ENCODE measurements at regions not wholly inside any gene's neighbourhood (a gene's known extent, or its start where the extent isn't known, plus 50 kb on each side); places are given as distances from the start of the nearest gene placed in this dataset.

- Histone ChIP-seq H3K27ac (no peak overlapping the region), H3K9me3 (peaks cover 0 to 2% (median 0%) of the 10 kb centered on the region in 3 donors), H3K4me3 (no peak overlapping the region), H3K36me3 (no peaks in the 10 kb centered on the region), H3K4me1 (peaks cover 0 to 19% (median 10%) of the 10 kb centered on the region in 4 donors), H3K27me3 (no peaks in the 10 kb centered on the region)
- DNase-seq = no peak
- intact Hi-C loops (cut with DNase I; ENCODE audit: low total_unique reads) = no loop called here
- no peak for TF ChIP-seq CTCF (IDR thresholded peaks at IDR 0.05)
Observed at GRCh38 chr20:10873026-10873425, 199.2 kb upstream of the JAG1 start.

- Histone ChIP-seq H3K27me3 (no peaks in the 10 kb centered on the region), H3K4me1 (peaks cover 0 to 19% (median 10%) of the 10 kb centered on the region in 4 donors), H3K36me3 (no peaks in the 10 kb centered on the region), H3K9me3 (peaks cover 0 to 2% (median 0%) of the 10 kb centered on the region in 3 donors), H3K4me3 (no peak overlapping the region), H3K27ac (peak overlapping the region in 1 of 2 donors; percentile 58)
- intact Hi-C loops (cut with DNase I; ENCODE audit: low total_unique reads) = no loop called here
- TF ChIP-seq CTCF (IDR thresholded peaks at IDR 0.05) = no peak
- no peak for DNase-seq
Observed at GRCh38 chr20:10875653-10876052, 201.9 kb upstream of the JAG1 start.

GRCh38 chr20:10876558-10876957 lies 202.8 kb upstream of the JAG1 start:
- peaks cover 0 to 2% (median 0%) of the 10 kb centered on the region in 3 donors for H3K9me3 ChIP-seq
- intact Hi-C loops (cut with DNase I; ENCODE audit: low total_unique reads) = no loop called here
- H3K4me1 ChIP-seq = peaks cover 0 to 19% (median 10%) of the 10 kb centered on the region in 4 donors
- no peak for TF ChIP-seq CTCF (IDR thresholded peaks at IDR 0.05)
- no peak for DNase-seq
- H3K27ac ChIP-seq = peak overlapping the region; percentile 49 to 58
- no peaks in the 10 kb centered on the region for H3K36me3 ChIP-seq
- no peak overlapping the region for H3K4me3 ChIP-seq
- no peaks in the 10 kb centered on the region for H3K27me3 ChIP-seq

GRCh38 chr20:10877342-10877741 lies 203.5 kb upstream of the JAG1 start:
- Histone ChIP-seq H3K4me3 (no peak overlapping the region), H3K4me1 (peaks cover 0 to 19% (median 10%) of the 10 kb centered on the region in 4 donors), H3K9me3 (peaks cover 0 to 2% (median 0%) of the 10 kb centered on the region in 3 donors), H3K27ac (peak overlapping the region; percentile 49 to 58), H3K27me3 (no peaks in the 10 kb centered on the region), H3K36me3 (no peaks in the 10 kb centered on the region)
- no peak for TF ChIP-seq CTCF (IDR thresholded peaks at IDR 0.05)
- intact Hi-C loops (cut with DNase I; ENCODE audit: low total_unique reads) = no loop called here
- peak; percentile 69 to 86 for DNase-seq

- Histone ChIP-seq H3K36me3 (no peaks in the 10 kb centered on the region), H3K4me1 (no peaks in the 10 kb centered on the region)
- intact Hi-C loops (cut with DNase I; ENCODE audit: low total_unique reads) = no loop called here
Observed at GRCh38 chr20:10883166-10883565, 209.4 kb upstream of the JAG1 start.

More at GRCh38 chr20:10883166-10883565, 209.4 kb upstream of the JAG1 start:
- Histone ChIP-seq H3K9me3 (no peaks in the 10 kb centered on the region), H3K27me3 (no peaks in the 10 kb centered on the region), H3K4me3 (no peak overlapping the region), H3K27ac (no peak overlapping the region)
- no peak for DNase-seq
- no peak for TF ChIP-seq CTCF (IDR thresholded peaks at IDR 0.05)

Measured in tibial artery (tissue), 4 donors.